SK-N-SH (cell line): ENCODE measurements at regions not wholly inside any gene's neighbourhood (a gene's known extent, or its start where the extent isn't known, plus 50 kb on each side); places are given as distances from the start of the nearest gene placed in this dataset.
"Not testable (repeated sequence)": the region's sequence is repeated elsewhere in the genome, so short reads cannot be mapped to it uniquely, and the experiment has no call there.

Experiments used
- CTCF ChIA-PET: fragments of 300-600, 350-600 bp; formaldehyde crosslinking; extraction: SDS; loops from one replicate; lab custom pipeline; 2021; lab: Yijun Ruan, JAX
- POLR2A ChIA-PET: fragments of 350-600 bp; sonication (Branson Sonifier 250); formaldehyde crosslinking; extraction: SDS; loops from one replicate; lab custom pipeline; 2020; ENCODE audit warnings: antibody characterized with exemption, inconsistent platforms; lab: Yijun Ruan, JAX
- DNase-seq: peaks from one replicate; pipeline ENCODE4 v3.0.0; 2012
- H2AFZ ChIP-seq: fragments of 200-600 bp; sonication (generic); 2 replicates; pipeline ENCODE4 v1.8.1; 2016; ENCODE audit warnings: antibody characterized with exemption, mild to moderate bottlenecking, low read depth
- H3F3A ChIP-seq: fragments of 200-600 bp; sonication (generic); replicated peaks from 2 replicates; pipeline ENCODE3; 2016; ENCODE audit warnings: antibody characterized with exemption, mild to moderate bottlenecking; ENCODE audit not compliant: insufficient read depth
- H3K27ac ChIP-seq, 2 experiments: fragments of 200-500 bp in 1 of 2; fragments of 200-600 bp in 1 of 2; sonication (Bioruptor generic) in 1 of 2; sonication (generic), shearing (Covaris generic) in 1 of 2; 2 replicates each; pipeline versions ENCODE4 v1.5.1 to v1.6.1; 2014 to 2016; ENCODE audit warnings: low read depth in 2 of 2, inconsistent platforms in 1 of 2, low read length in 1 of 2, mild to moderate bottlenecking in 1 of 2, mixed read lengths in 1 of 2
- H3K27me3 ChIP-seq: fragments of 200-600 bp; sonication (generic), shearing (Covaris generic); 2 replicates; pipeline ENCODE4 v1.6.1; 2016; ENCODE audit warnings: mixed run types; ENCODE audit not compliant: insufficient read depth
- H3K36me3 ChIP-seq, 2 experiments: fragments of 200-500 bp in 1 of 2; fragments of 200-600 bp in 1 of 2; sonication (Bioruptor generic) in 1 of 2; sonication (generic) in 1 of 2; replicated peaks in 1 of 2; 2 replicates each; pipeline versions ENCODE3 to v1.5.1; 2014 to 2016; ENCODE audit warnings: low read length in 1 of 2, mild to moderate bottlenecking in 1 of 2; ENCODE audit not compliant: insufficient read depth in 2 of 2, control insufficient read depth in 1 of 2
- H3K4me1 ChIP-seq, 2 experiments: fragments of 200-500 bp in 1 of 2; fragments of 200-600 bp in 1 of 2; sonication (Bioruptor generic) in 1 of 2; sonication (generic), shearing (Covaris generic) in 1 of 2; 2 replicates each; pipeline versions ENCODE4 v1.5.1 to v1.6.1; 2014 to 2016; ENCODE audit warnings: low read depth in 1 of 2, low read length in 1 of 2, mixed run types in 1 of 2; ENCODE audit not compliant: insufficient read depth in 2 of 2, control insufficient read depth in 1 of 2
- H3K4me2 ChIP-seq: fragments of 200-600 bp; sonication (generic), shearing (Covaris generic); 2 replicates; pipeline ENCODE4 v1.6.1; 2017; ENCODE audit warnings: mixed run types
- H3K4me3 ChIP-seq, 2 experiments: fragments of 200-500 bp in 1 of 2; fragments of 200-600 bp in 1 of 2; sonication (Bioruptor generic) in 1 of 2; sonication (generic), shearing (Covaris generic) in 1 of 2; 2 replicates each; pipeline versions ENCODE4 v1.5.1 to v1.8.1; 2014 to 2016; ENCODE audit warnings: low read depth in 2 of 2, inconsistent platforms in 1 of 2, low read length in 1 of 2, mild to moderate bottlenecking in 1 of 2, mixed read lengths in 1 of 2, moderate library complexity in 1 of 2
- H3K79me2 ChIP-seq: fragments of 200-600 bp; sonication (generic); 2 replicates; pipeline ENCODE4 v1.8.1; 2017; ENCODE audit warnings: mild to moderate bottlenecking; ENCODE audit not compliant: insufficient read depth
- H3K9ac ChIP-seq: fragments of 200-600 bp; sonication (generic); 2 replicates; pipeline ENCODE4 v1.6.1; 2017; ENCODE audit warnings: mixed run types
- H3K9me2 ChIP-seq: fragments of 200-600 bp; sonication (generic); 2 replicates; pipeline ENCODE4 v1.6.1; 2017; ENCODE audit warnings: mixed run types
- H3K9me3 ChIP-seq: fragments of 200-600 bp; sonication (generic); 2 replicates; pipeline ENCODE4 v1.6.1; 2017; ENCODE audit warnings: mixed run types, mild to moderate bottlenecking, moderate library complexity
- H4K20me1 ChIP-seq: fragments of 200-600 bp; sonication (generic); 2 replicates; pipeline ENCODE4 v1.6.1; 2017; ENCODE audit warnings: mild to moderate bottlenecking, mixed run types; ENCODE audit not compliant: insufficient read depth
- WGBS: methylation state at CpG from one replicate; pipeline ENCODE4 v1.1.6; 2017; ENCODE audit warnings: low lambda C conversion rate; 5-methylcytosine and 5-hydroxymethylcytosine counted together

DNA sequence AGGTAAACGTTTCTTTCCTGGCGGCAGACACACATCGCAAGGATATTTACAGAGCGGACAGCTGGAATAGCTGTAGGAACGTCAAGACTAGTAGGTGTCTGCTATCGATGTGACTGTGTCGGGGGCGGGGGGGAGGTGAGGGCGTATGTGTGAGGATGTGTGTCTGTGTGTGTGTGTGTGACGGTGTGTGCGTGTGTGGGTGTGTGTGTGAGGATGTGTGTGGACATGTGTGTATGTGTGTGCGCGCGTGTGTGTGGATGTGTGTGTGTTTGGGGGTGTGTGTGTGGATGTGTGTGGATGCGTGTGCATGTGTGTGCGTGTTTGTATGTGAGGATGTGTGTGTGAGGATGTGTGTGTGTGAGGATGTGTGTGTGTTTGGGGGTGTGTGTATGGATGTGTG lies 55.4 kb downstream of the PNMA6F start:
- H3K27me3 ChIP-seq, H3K4me2 ChIP-seq, H3K9ac ChIP-seq, H3K27ac ChIP-seq, DNase-seq, H3K4me1 ChIP-seq, H4K20me1 ChIP-seq, H2AFZ ChIP-seq, H3K4me3 ChIP-seq, POLR2A ChIA-PET, H3K79me2 ChIP-seq, CTCF ChIA-PET, H3K36me3 ChIP-seq, H3F3A ChIP-seq, H3K9me3 ChIP-seq, H3K9me2 ChIP-seq: not testable (repeated sequence)
- WGBS: 31% methylated on average over 11 of the region's 16 CpGs

DNA sequence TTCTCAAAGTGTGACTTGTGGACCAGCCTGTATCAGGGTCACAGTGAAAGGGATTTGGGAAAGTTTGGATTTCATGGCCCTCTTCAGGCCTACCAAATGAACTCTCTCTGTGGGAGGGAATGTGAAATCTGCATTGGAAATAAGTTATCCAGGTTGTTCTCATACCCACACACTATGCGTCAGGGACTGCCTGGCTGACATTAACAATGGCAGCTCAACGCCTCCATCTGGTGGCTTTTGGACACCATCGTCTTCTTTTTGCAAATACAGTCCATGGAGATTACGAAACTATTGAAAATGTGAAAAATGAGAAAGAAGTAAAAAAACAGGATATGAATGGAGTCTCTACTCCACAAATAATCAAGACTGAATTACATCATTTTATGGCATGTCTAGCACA lies 61.1 kb downstream of the PNMA6F start:
- H3K4me2 ChIP-seq, H3K36me3 ChIP-seq, H3K27me3 ChIP-seq, H3K4me1 ChIP-seq, CTCF ChIA-PET, H2AFZ ChIP-seq, H3K9me2 ChIP-seq, H3K9me3 ChIP-seq, H4K20me1 ChIP-seq, H3K79me2 ChIP-seq, H3K9ac ChIP-seq, DNase-seq, POLR2A ChIA-PET, H3F3A ChIP-seq, H3K4me3 ChIP-seq, H3K27ac ChIP-seq: not testable (repeated sequence)
- no CpG with 5 or more reads among the region's 4 CpGs for WGBS

DNA sequence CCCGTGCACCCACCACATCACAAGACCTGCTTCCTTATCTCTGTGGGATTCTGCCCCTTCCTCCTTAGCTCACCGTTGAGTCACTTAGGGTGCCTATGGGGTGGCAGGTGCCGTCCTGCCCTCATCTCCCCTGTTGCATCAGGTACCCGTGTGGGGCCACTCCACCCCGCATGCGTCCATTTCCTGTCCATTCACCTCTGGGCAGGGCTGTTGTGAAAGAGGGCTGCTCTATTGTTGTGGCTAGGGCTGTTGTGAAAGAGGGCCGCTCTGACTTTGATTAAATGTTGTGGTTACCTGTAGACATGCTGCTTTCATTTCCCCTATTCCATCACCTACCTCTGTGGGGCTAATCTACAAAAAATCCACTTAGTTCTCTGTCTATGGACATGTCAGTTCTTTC lies 68.3 kb downstream of the PNMA6F start:
- H3K36me3 ChIP-seq, H3K9me3 ChIP-seq, H3K79me2 ChIP-seq, CTCF ChIA-PET, H4K20me1 ChIP-seq, H3K9me2 ChIP-seq, H3K4me3 ChIP-seq, POLR2A ChIA-PET, H3F3A ChIP-seq, H3K9ac ChIP-seq, H3K4me2 ChIP-seq, H3K27ac ChIP-seq, DNase-seq, H3K4me1 ChIP-seq, H2AFZ ChIP-seq: not testable (repeated sequence)
- no CpG with 5 or more reads among the region's 7 CpGs for WGBS
- peaks cover 12% of the 10 kb centered on the region for H3K27me3 ChIP-seq

DNA sequence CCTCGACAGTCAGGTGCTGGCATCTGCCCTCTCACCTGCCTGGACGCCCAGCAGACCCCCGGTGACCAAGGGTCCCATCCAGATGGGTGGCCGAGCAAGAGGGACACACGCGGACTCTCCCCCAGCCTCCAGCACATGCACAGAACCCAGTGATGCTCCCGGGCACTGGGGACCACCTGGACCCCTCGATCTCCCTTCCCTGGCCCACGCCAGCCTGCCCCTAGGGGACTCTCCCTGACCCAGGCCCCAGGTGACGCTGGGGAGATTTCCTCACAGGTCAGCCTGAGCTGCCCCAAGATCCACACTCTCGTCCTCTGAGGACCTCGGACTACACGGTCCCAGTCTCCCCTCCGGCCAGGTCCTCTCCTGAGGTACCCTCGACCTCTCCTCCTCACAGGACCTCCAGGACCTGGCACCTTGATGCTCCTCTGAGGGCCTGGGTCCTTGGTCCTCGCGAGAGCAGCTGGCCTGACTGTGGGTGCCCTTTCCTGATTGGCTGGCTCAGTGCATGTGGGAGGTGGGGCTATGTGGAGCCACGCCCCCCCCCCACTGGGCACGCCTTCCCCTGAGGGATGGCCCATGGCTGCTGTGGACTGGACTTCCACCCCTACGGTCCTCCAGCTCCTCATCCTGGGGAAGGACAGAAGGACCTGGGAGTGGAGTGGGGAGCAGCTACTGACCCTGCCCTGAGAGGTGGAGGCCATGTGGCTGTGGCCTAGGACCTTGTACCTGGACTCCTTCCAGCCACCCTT lies 69.0 kb downstream of the PNMA6F start:
- H3K36me3 ChIP-seq, H3K4me1 ChIP-seq, CTCF ChIA-PET, H2AFZ ChIP-seq, H3K79me2 ChIP-seq, H3K27ac ChIP-seq, H3K4me3 ChIP-seq, POLR2A ChIA-PET, H3K4me2 ChIP-seq, H3K9me3 ChIP-seq, H4K20me1 ChIP-seq, H3F3A ChIP-seq, DNase-seq, H3K9me2 ChIP-seq, H3K9ac ChIP-seq: not testable (repeated sequence)
- peaks cover 12% of the 10 kb centered on the region for H3K27me3 ChIP-seq
- WGBS: 21% methylated on average over 5 of the region's 20 CpGs

DNA sequence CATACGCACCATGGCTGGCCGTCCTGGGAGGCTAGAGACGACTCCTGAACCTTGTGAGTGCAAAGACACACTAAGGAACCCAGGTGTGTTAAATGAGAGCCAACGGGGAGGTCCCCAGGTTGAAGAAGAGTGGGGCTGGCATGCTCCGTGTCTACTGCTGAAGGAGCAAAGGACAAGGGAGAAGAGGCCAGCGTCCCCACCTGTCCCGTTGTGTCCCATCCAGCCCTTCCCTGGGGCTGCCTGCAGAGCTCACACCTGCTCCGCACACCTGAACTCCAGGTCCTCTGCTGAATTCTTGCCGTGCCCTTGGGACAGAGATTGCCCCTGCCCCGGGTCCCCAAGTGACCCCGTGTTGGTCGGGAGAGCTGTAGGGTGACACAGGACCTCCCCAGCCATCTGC lies 69.6 kb downstream of the PNMA6F start:
- H2AFZ ChIP-seq, H3K4me2 ChIP-seq, H3K9ac ChIP-seq, H3K9me3 ChIP-seq, H3K9me2 ChIP-seq, POLR2A ChIA-PET, CTCF ChIA-PET, H3K4me1 ChIP-seq, H3K79me2 ChIP-seq, DNase-seq, H4K20me1 ChIP-seq, H3K4me3 ChIP-seq, H3F3A ChIP-seq, H3K27ac ChIP-seq, H3K36me3 ChIP-seq: not testable (repeated sequence)
- 19% methylated on average over 3 of the region's 12 CpGs for WGBS
- peaks cover 18% of the 10 kb centered on the region for H3K27me3 ChIP-seq

DNA sequence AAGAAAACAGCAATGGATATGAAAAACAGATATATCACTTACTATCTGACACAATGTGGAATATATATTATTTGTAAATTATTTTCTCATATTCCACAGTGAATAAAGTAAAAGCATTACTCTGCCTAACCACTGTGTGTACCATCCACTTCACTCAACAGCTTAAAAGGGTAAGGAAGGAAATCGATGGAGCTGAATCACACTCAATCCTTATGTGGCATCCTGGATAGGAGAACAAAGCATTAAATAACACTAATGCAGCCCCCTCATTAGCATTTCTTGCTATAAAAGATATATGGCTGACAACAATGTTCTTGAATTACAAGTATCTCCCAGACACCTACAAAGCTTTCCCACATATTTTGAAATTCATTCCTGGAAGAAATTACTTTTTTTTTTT lies 70.8 kb downstream of the PNMA6F start:
- H3K36me3 ChIP-seq, H4K20me1 ChIP-seq, H3K79me2 ChIP-seq, H2AFZ ChIP-seq, H3K27ac ChIP-seq, POLR2A ChIA-PET, H3K9me2 ChIP-seq, DNase-seq, H3K9me3 ChIP-seq, H3K9ac ChIP-seq, H3K4me3 ChIP-seq, H3F3A ChIP-seq, H3K4me1 ChIP-seq, H3K4me2 ChIP-seq, CTCF ChIA-PET: not testable (repeated sequence)
- WGBS: 7% methylated on average over 1 of the region's 1 CpG
- peaks cover 20% of the 10 kb centered on the region for H3K27me3 ChIP-seq
